D721Med (cell line): ENCODE measurements at regions not wholly inside any gene's neighbourhood (a gene's known extent, or its start where the extent isn't known, plus 50 kb on each side); places are given as distances from the start of the nearest gene placed in this dataset.
A peak's percentile ranks its signal among the peaks of the same experiment; 100 is the strongest.

ENCODE experiments used
- DNase-seq: peaks from one replicate; pipeline ENCODE4 v3.0.0; 2011; ENCODE audit warnings: low spot score; ENCODE audit not compliant: insufficient read length
- FAIRE-seq: peaks from 2 replicates; lab custom pipeline; 2011; peaks lifted over from hg19 to GRCh38; lab: Jason Lieb, UNC
- TF ChIP-seq, protein P1 (sequence below): IDR thresholded peaks from 2 replicates; pipeline ENCODE4 v1.5.1; 2012; ENCODE audit warnings: mild to moderate bottlenecking, control low read depth; ENCODE audit not compliant: insufficient read depth; ENCODE audit errors: missing control alignments

DNA sequence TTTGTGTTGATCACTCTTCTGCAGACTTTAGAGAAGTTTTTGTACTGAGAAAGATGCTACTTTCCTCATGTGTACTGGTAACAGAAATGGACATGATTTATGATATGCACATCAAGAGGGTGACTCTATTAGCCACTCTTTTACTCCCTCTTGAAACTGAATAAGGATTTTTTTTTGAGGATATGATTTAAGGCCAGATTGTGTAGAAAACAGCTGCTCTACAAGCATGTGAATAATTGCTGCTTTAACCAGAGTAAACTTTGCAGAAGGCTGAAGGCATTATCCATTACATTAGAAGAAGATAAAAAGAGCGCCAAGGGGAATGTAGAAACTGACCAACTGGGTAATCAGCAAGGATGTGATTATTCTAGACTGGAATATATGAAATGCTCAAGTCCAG lies 276.2 kb upstream of the MAP3K7 start:
- DNase-seq (no peak), FAIRE-seq (no peak)
- TF ChIP-seq, protein P1, sequence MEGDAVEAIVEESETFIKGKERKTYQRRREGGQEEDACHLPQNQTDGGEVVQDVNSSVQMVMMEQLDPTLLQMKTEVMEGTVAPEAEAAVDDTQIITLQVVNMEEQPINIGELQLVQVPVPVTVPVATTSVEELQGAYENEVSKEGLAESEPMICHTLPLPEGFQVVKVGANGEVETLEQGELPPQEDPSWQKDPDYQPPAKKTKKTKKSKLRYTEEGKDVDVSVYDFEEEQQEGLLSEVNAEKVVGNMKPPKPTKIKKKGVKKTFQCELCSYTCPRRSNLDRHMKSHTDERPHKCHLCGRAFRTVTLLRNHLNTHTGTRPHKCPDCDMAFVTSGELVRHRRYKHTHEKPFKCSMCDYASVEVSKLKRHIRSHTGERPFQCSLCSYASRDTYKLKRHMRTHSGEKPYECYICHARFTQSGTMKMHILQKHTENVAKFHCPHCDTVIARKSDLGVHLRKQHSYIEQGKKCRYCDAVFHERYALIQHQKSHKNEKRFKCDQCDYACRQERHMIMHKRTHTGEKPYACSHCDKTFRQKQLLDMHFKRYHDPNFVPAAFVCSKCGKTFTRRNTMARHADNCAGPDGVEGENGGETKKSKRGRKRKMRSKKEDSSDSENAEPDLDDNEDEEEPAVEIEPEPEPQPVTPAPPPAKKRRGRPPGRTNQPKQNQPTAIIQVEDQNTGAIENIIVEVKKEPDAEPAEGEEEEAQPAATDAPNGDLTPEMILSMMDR = no peak

DNA sequence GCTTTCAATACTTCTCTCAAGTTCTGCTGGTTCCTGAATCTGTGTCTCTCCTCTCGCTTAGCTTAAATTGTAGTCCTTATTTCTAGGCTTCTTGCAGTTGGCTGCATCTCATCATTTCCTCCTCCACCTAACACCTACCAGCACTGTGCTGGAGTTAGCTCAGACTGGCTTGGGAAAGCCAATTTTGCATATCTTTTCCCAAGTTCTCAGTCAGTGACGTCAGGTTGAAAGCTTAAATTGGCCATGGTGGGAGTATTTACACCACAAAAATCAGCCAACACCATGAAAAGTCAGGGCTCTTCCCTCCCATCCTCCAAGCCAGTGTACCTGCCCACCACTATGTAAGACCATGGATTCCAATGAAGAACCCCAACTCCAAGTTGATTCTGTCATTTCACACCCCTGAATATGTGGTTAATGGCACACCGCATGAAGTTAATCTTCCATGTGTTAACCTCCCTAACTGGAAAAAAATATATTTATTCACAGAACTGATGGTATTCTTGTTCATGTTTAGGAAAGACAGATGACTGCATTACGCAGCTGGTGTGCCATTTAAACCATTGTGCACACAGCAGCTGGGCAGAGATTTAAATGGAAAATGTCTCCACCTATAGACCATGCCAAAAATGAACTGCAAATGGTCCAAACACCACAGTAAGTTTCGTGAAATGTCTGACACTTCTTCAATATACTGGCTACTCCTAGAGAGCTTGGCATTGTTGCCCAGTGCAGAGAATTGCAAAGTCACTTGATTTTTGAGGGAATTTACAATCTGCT lies 274.1 kb upstream of the MAP3K7 start:
- DNase-seq = no peak
- TF ChIP-seq, protein P1 = peak; percentile 45
- no peak for FAIRE-seq

- TF ChIP-seq, protein P1 = peak; percentile 19
- DNase-seq = no peak
- no peak for FAIRE-seq
Measured at GRCh38 chr6:90859612-90860011, 272.7 kb upstream of the MAP3K7 start.

DNA sequence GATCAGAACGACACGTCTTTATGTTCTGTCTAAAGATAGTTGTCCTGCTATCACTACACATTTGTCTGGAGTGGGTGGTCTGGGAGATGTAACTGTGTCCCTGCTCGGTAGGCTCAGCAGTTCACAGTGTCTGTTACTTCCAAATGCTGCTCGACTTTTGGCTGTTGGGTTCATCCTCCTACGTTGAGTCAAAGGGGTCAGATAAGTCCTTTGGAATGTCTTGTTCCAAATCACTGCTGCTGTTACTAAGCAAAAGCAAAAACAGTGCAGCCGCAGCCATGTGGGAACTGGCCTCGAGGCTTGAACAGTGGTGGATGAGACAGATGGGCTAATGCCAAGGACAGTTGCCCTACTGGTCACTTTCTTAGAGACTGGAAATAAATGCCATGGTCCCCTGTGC lies 272.2 kb upstream of the MAP3K7 start:
- TF ChIP-seq, protein P1 = no peak
- FAIRE-seq (no peak), DNase-seq (no peak)

- TF ChIP-seq, protein P1 = no peak
- DNase-seq (no peak), FAIRE-seq (no peak)
Measured at GRCh38 chr6:90849686-90850085, 262.8 kb upstream of the MAP3K7 start.

GRCh38 chr6:90846824-90847223 lies 260.0 kb upstream of the MAP3K7 start:
- DNase-seq = no peak
- TF ChIP-seq, protein P1 = no peak
- FAIRE-seq = no peak

GRCh38 chr6:90835596-90836212 lies 248.8 kb upstream of the MAP3K7 start:
- FAIRE-seq = no peak
- TF ChIP-seq, protein P1 = no peak

More at GRCh38 chr6:90835596-90836212, 248.8 kb upstream of the MAP3K7 start:
- no peak for DNase-seq
